CD4-positive, CD25-positive, alpha-beta regulatory T cell (primary cell): ENCODE measurements at regions not wholly inside any gene's neighbourhood (a gene's known extent, or its start where the extent isn't known, plus 50 kb on each side); places are given as distances from the start of the nearest gene placed in this dataset.
A peak's percentile ranks its signal among the peaks of the same experiment; 100 is the strongest.

ENCODE experiments used
- ATAC-seq, 2 donors: fragments of 150-1000 bp; cut with Tn5 transposase; one replicate each; pipeline ENCODE4 v1.10.0; 2021; ENCODE audit warnings: low read depth in 2 of 2, moderate number of reproducible peaks in 2 of 2, moderate library complexity in 1 of 2
- DNase-seq, 3 donors: peaks; one replicate each; pipeline versions ENCODE4 v3.0.0 to v3.0.0-alpha.2; 2012 to 2022; ENCODE audit warnings: mixed read lengths in 1 of 3
- H3K27ac ChIP-seq: one replicate; pipeline ENCODE4 v1.7.0; 2013; ENCODE audit warnings: mild to moderate bottlenecking, low read length; ENCODE audit not compliant: insufficient read depth, poor library complexity, severe bottlenecking
- H3K27me3 ChIP-seq: one replicate; pipeline ENCODE4 v1.7.0; 2013; ENCODE audit warnings: low read length; ENCODE audit not compliant: control insufficient read depth, insufficient read depth
- H3K36me3 ChIP-seq: one replicate; pipeline ENCODE4 v1.7.0; 2013; ENCODE audit warnings: mild to moderate bottlenecking, low read length, moderate library complexity; ENCODE audit not compliant: control insufficient read depth, insufficient read depth
- H3K4me1 ChIP-seq: 2 replicates; pipeline ENCODE4 v1.7.0; 2013; ENCODE audit warnings: mild to moderate bottlenecking, low read length; ENCODE audit not compliant: insufficient read depth, control insufficient read depth, poor library complexity, severe bottlenecking
- H3K4me3 ChIP-seq: one replicate; pipeline ENCODE4 v1.7.0; 2013; ENCODE audit warnings: low read depth, mild to moderate bottlenecking, low read length, moderate library complexity
- H3K9me3 ChIP-seq, 2 experiments: 1 replicate in 1 of 2; 2 replicates in 1 of 2; pipeline ENCODE4 v1.7.0; 2013; ENCODE audit warnings: low read length in 2 of 2, mild to moderate bottlenecking in 1 of 2, moderate library complexity in 1 of 2; ENCODE audit not compliant: control insufficient read depth in 2 of 2
- H3K27ac Mint-ChIP-seq, 3 donors: one replicate each; pipeline ENCODE4 v1.8.0; 2020 to 2022; ENCODE audit warnings: mild to moderate bottlenecking in 3 of 3, mixed read lengths in 3 of 3, moderate library complexity in 2 of 3
- H3K27me3 Mint-ChIP-seq: one replicate; pipeline ENCODE4 v1.8.0; 2022; ENCODE audit warnings: mild to moderate bottlenecking, mixed read lengths
- H3K36me3 Mint-ChIP-seq: one replicate; pipeline ENCODE4 v1.8.0; 2020; ENCODE audit warnings: mixed read lengths
- H3K4me1 Mint-ChIP-seq, 4 donors: one replicate each; pipeline ENCODE4 v1.8.0; 2020 to 2022; ENCODE audit warnings: mixed read lengths in 4 of 4, mild to moderate bottlenecking in 1 of 4
- H3K4me3 Mint-ChIP-seq, 4 donors: one replicate each; pipeline ENCODE4 v1.8.0; 2020 to 2022; ENCODE audit warnings: mild to moderate bottlenecking in 4 of 4, mixed read lengths in 4 of 4, moderate library complexity in 3 of 4
- H3K9me3 Mint-ChIP-seq, 7 donors: one replicate each; pipeline ENCODE4 v1.8.0; 2020 to 2022; ENCODE audit warnings: mixed read lengths in 7 of 7, mild to moderate bottlenecking in 3 of 7, moderate library complexity in 2 of 7

DNA sequence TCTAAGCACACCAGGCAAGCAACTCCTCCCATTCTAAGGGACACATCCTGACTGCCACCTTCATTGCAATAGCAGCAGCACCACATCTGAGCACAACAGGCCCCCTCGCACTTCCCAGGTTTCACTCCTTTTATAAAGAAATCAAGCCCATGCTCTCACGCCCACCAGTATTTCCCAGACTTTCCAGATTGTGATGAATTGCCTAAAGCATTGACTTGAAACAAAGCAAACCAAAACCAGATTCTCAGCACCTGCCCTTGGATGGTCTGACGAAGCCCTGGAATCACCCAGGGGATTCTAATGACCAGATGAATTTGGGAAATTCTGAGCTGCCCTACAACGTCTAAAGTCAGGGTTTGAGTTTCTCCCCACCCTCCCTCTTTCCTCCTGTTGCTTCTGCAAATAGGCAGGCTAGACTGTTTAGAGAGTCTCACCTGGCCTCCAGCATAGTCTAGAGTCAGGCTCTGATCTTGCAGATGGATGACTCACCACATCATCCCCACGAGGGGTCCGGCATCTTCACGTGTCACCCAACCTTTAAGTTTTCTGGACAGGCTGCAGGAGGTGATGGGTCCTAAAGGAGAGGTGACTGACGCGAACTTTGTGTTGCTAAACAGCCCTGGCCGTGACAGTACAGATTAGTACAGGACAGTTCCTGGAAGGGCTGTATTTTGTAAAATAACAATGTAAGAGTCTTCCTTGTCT is 198.0 kb downstream of the SKIDA1 start:
- H3K27me3 ChIP-seq: no peaks in the 10 kb centered on the region
- H3K9me3 Mint-ChIP-seq: no peaks in the 10 kb centered on the region
- no peaks in the 10 kb centered on the region for H3K4me1 ChIP-seq
- H3K27ac Mint-ChIP-seq: no peak overlapping the region
- no peak overlapping the region for H3K27ac ChIP-seq
- DNase-seq (peak in 1 of 3 donors; percentile 17), ATAC-seq (no peak)
- H3K27me3 Mint-ChIP-seq: no peaks in the 10 kb centered on the region
- no peak overlapping the region for H3K4me3 ChIP-seq
- no peaks in the 10 kb centered on the region for H3K36me3 ChIP-seq
- no peaks in the 10 kb centered on the region for H3K9me3 ChIP-seq
- no peaks in the 10 kb centered on the region for H3K4me1 Mint-ChIP-seq
- H3K4me3 Mint-ChIP-seq: no peak overlapping the region
- no peaks in the 10 kb centered on the region for H3K36me3 Mint-ChIP-seq

DNA sequence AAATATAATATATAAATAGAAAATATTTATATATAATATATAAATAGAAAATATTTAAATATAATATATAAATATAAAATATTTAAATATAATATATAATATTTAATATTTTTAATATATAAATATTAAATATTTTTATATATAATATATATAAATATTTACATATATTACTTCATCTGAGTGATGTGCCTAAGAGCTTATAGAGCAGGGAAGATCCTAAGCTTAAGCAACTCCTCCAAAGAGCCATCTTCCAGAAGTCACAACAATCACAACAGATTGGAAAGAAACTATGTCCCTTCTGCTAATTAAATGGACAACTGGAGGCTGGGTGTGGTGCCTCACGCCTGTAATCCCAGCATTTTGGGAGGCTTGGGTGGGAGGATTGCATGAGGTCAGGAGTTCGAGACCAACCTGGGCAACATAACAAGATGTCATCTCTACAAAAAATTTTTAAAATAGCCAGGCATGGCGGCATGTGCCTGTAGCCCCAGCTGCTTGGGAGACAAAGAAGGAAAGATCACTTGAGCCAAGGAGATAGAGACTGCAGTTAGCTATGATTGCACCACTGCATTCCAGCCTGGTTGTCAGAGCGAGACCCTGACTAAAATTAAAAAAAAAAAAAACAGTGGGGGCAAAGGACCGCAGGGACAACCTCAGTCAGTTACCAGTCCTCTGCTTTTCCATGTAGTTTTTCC is 198.7 kb downstream of the SKIDA1 start:
- H3K9me3 ChIP-seq: no peaks in the 10 kb centered on the region
- Mint-ChIP-seq H3K36me3 (no peaks in the 10 kb centered on the region), H3K27me3 (no peaks in the 10 kb centered on the region), H3K4me3 (no peak overlapping the region), H3K4me1 (no peaks in the 10 kb centered on the region), H3K9me3 (no peaks in the 10 kb centered on the region), H3K27ac (no peak overlapping the region)
- no peaks in the 10 kb centered on the region for H3K27me3 ChIP-seq
- H3K4me1 ChIP-seq: no peaks in the 10 kb centered on the region
- H3K27ac ChIP-seq: no peak overlapping the region
- H3K36me3 ChIP-seq: no peaks in the 10 kb centered on the region
- DNase-seq: peak in 1 of 3 donors; percentile 22
- no peak for ATAC-seq
- no peak overlapping the region for H3K4me3 ChIP-seq

DNA sequence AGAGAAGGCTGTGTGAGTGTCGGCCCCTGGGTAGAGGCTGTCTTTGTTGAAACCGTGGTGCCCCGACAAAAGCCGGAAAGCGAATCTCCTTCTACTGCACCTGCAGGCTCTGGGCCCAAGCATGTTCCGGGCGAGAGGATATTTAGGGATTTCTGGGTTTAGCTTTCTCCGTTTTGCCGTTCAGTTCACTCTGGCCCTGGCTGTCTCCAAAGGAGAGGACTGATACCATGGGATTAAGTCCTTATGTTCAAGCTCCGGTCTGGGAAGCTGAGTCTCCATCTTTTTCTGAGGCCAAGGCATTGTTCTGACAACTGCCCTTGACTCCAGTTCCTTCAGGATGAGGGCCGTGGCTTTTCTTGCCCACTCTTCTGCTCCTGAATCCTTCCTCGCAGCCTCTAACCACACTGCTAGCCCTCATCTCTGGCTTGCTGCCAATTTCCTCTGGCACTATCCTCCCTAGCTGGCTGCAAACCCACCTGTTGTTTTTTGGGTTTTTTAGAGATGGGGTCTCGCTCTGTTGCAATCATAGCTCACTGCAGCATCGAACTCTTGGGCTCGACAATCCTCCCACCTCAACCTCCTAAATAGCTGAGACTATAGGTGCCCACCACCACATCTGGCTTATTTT is 206.8 kb downstream of the SKIDA1 start:
- Mint-ChIP-seq H3K9me3 (peaks cover 0 to 5% (median 0%) of the 10 kb centered on the region in 7 donors), H3K4me1 (no peaks in the 10 kb centered on the region), H3K4me3 (no peak overlapping the region), H3K27me3 (no peaks in the 10 kb centered on the region), H3K36me3 (no peaks in the 10 kb centered on the region), H3K27ac (no peak overlapping the region)
- H3K9me3 ChIP-seq: no peaks in the 10 kb centered on the region
- H3K27ac ChIP-seq: no peak overlapping the region
- DNase-seq: no peak
- no peak overlapping the region for H3K4me3 ChIP-seq
- H3K36me3 ChIP-seq: no peaks in the 10 kb centered on the region
- H3K27me3 ChIP-seq: no peaks in the 10 kb centered on the region
- H3K4me1 ChIP-seq: no peaks in the 10 kb centered on the region
- ATAC-seq: no peak

DNA sequence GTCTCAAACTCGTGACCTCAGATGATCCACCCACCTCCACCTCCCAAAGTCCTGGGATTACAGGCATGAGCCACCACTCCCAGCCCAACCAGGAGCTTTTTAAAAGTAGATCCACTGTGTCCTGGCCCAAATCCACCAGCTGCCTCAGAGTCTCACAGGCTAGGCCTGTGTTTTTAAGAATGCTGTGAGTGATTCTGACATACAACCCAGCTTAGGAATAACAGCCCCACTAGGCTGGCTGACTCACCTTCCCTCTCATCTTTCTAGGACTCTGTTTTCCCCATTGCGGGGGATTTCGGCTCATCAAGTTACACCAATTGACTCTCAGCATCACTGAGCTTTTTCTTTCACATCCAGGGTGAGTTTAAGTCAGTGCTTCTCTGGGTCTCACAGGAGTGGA is 207.6 kb downstream of the SKIDA1 start:
- Histone ChIP-seq H3K27ac (no peak overlapping the region), H3K4me1 (no peaks in the 10 kb centered on the region), H3K27me3 (no peaks in the 10 kb centered on the region), H3K4me3 (no peak overlapping the region), H3K36me3 (no peaks in the 10 kb centered on the region), H3K9me3 (no peaks in the 10 kb centered on the region)
- Mint-ChIP-seq H3K36me3 (no peaks in the 10 kb centered on the region), H3K9me3 (peaks cover 0 to 6% (median 0%) of the 10 kb centered on the region in 7 donors), H3K4me1 (no peaks in the 10 kb centered on the region), H3K27me3 (no peaks in the 10 kb centered on the region), H3K27ac (no peak overlapping the region), H3K4me3 (no peak overlapping the region)
- ATAC-seq (no peak), DNase-seq (no peak)

DNA sequence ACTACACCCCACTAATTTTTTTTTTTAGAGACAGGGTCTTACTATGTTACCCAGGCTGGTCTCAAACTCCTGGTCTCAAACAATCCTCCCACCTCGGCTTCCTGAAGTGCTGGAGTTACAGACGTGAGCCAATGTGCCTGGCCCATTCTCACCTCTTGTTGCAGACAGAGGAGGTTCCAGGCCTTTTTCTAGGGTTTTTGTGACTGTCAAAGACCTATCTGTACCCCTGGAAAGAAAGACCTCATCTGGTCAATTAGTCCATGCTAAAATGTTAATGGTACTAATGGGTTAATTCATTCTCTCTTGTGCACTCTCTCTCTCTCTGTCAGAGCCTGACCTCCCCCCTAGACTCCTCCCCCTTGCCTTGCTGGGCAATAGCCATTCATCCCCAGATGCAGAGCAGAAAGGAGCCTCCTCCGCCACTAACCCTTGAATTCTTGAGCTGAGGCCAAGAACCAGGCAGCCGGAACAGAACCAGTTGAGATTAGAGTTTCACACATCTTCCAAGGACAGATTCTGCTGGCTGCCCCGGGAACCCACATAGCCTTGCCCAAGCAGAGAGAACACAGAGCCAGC is 209.7 kb downstream of the SKIDA1 start:
- H3K4me3 ChIP-seq: no peak overlapping the region
- ATAC-seq (no peak), DNase-seq (no peak)
- Mint-ChIP-seq H3K27me3 (peaks cover 4% of the 10 kb centered on the region), H3K9me3 (peaks cover 0 to 6% (median 0%) of the 10 kb centered on the region in 7 donors), H3K4me1 (no peaks in the 10 kb centered on the region), H3K27ac (no peak overlapping the region), H3K4me3 (no peak overlapping the region), H3K36me3 (no peaks in the 10 kb centered on the region)
- no peaks in the 10 kb centered on the region for H3K4me1 ChIP-seq
- H3K27me3 ChIP-seq: no peaks in the 10 kb centered on the region
- no peak overlapping the region for H3K27ac ChIP-seq
- H3K9me3 ChIP-seq: no peaks in the 10 kb centered on the region
- no peaks in the 10 kb centered on the region for H3K36me3 ChIP-seq

DNA sequence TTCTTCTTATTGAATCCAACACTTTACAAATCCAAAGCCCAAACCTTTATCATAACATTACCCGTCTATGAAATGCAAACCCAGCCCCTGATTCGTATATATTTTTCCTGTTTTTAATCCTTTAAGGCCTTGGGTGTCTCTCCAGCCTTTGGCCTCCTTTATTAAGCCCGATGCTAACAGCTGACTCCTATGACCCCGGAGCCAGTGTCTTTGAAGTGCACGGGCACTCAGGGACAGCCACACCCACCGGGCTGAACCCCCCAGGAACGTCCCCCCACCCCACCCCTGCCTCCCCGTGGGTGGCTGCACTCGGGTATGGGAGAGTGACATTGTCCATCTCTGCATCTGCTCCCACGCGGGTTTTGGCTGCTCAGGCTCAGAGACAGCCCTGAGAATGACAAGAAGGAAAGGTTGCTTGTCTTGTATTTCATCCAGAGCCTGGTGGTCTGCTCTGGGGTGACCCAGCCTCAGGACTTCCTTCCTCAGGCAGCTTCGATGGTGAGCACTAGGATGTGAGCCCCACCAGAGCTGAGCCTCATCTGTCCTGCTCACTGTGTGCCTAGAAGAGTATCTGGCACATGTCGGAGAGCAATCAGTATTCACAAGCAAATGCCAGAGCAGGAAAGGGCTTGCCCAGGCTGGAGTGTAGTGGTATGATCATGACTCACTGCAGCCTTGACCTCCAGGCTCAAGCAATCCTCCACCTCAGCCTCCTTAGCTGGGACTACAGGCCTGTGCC is 210.4 kb downstream of the SKIDA1 start:
- no peak overlapping the region for H3K4me3 Mint-ChIP-seq
- Histone ChIP-seq H3K4me1 (no peaks in the 10 kb centered on the region), H3K27ac (no peak overlapping the region), H3K27me3 (no peaks in the 10 kb centered on the region), H3K4me3 (no peak overlapping the region), H3K9me3 (no peaks in the 10 kb centered on the region), H3K36me3 (no peaks in the 10 kb centered on the region)
- peaks cover 4% of the 10 kb centered on the region for H3K27me3 Mint-ChIP-seq
- H3K4me1 Mint-ChIP-seq: no peaks in the 10 kb centered on the region
- H3K36me3 Mint-ChIP-seq: no peaks in the 10 kb centered on the region
- H3K27ac Mint-ChIP-seq: no peak overlapping the region
- DNase-seq: no peak
- no peak for ATAC-seq
- H3K9me3 Mint-ChIP-seq: peaks cover 0 to 6% (median 0%) of the 10 kb centered on the region in 7 donors

DNA sequence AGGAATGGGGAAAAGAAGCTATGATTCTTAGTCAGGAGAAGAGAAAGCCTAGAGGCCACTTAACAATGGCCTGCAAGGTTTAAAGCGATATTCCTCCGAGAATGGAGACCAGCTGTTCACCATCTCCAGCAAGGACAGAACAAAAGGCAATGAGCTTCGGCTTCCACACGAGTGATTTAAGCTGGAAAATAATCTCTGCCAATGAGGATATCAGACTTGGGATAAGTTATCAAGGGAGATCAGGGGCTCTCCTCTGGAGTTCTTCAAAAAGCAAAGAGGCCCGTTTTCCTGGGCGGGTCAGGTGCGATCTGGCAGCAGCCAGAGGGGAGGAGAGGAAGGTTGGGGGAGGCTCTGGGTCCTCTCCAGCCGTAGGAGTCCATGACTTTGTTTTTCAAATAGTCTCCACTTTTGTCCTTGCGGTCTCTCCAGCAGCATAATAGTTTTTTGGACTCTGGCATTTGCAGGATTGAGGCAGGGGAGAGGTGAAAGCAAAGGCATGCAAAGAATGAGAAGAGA is 211.3 kb downstream of the SKIDA1 start:
- Histone ChIP-seq H3K27ac (no peak overlapping the region), H3K27me3 (no peaks in the 10 kb centered on the region), H3K4me3 (no peak overlapping the region), H3K36me3 (no peaks in the 10 kb centered on the region), H3K4me1 (no peaks in the 10 kb centered on the region), H3K9me3 (no peaks in the 10 kb centered on the region)
- Mint-ChIP-seq H3K4me3 (no peak overlapping the region), H3K4me1 (no peaks in the 10 kb centered on the region), H3K9me3 (peaks cover 0 to 3% (median 0%) of the 10 kb centered on the region in 7 donors), H3K36me3 (no peaks in the 10 kb centered on the region), H3K27ac (no peak overlapping the region), H3K27me3 (peaks cover 4% of the 10 kb centered on the region)
- DNase-seq: no peak
- ATAC-seq: no peak
